AG10803 (cell line): ENCODE measurements at regions not wholly inside any gene's neighbourhood (a gene's known extent, or its start where the extent isn't known, plus 50 kb on each side); places are given as distances from the start of the nearest gene placed in this dataset.

Source experiments
- DNase-seq: peaks from one replicate; pipeline ENCODE4 v3.0.0; 2010; ENCODE audit warnings: low read depth
- H3K4me3 ChIP-seq: 2 replicates; pipeline ENCODE4 v1.5.1; 2011; ENCODE audit warnings: mild to moderate bottlenecking, low read length, control low read depth
- CTCF ChIP-seq: conservative IDR thresholded peaks from 2 replicates; pipeline ENCODE4 v1.5.1; 2011; ENCODE audit warnings: mild to moderate bottlenecking, low read length, control low read depth, inconsistent platforms

- H3K4me3 ChIP-seq, result no peak overlapping the region
- no peak for DNase-seq
- no peak for TF ChIP-seq CTCF
Observed at GRCh38 chr16:9680968-9681367, 501.3 kb downstream of the GRIN2A start.

DNA sequence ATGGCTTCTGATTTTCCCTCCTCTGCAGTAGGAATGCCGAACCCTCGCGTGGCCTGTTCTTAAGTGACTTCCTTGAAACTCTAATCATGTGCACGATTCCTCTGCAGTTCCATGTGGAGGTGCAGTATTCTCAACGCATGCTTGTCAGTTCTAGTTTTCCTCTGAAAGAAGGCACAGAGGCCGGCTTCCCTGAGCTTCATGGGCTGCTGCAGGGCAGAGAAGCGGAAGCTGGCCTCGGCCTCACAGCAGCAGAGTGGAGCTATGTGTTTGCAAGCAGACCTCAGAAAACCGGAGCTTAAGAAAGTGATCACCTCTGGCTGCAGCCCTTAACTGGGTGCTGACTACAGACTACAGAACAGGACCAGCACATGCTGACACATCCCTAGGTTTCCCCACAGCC, 500.7 kb downstream of the GRIN2A start:
- no peak for DNase-seq
- no peak for TF ChIP-seq CTCF
- H3K4me3 ChIP-seq, result no peak overlapping the region

DNA sequence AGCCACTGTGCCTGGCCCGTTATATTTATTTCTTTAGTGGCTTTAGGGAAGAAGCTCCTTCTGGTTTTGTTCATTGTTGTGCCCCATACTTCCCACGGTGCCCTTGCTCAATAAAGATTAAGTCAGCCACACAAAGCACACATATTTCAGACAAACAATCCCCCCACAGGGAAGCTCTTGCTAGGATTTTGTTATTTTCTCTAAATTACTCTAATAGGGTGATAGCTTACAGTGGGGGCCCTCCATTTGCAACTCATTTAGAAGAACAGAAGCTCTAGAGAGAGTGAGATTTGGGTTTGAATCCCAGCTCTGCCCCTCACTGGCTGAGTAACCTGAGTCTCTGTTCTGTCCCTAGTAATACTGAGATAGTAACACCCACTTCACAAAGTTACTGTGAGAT, 499.9 kb downstream of the GRIN2A start:
- H3K4me3 ChIP-seq, result no peak overlapping the region
- TF ChIP-seq CTCF, result no peak
- DNase-seq, result no peak

DNA sequence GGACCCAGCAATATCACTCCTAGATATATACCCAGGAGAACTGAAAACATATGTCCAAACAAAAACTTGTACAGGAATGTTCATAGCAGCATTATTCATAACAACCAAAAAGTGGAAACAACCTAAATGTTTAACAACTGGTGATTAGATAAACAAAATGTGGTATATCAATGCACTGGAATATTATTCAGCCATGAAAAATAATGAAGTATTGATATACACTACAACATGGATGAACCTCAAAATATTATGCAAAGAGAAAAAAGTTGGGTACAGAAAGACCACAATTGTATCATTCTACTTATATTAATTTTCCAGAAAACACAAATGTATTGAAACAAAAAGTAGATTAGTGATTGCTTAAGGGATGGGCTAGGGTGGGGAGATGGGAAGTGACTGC, 498.6 kb downstream of the GRIN2A start:
- H3K4me3 ChIP-seq, result no peak overlapping the region
- DNase-seq, result no peak
- TF ChIP-seq CTCF, result no peak

DNA sequence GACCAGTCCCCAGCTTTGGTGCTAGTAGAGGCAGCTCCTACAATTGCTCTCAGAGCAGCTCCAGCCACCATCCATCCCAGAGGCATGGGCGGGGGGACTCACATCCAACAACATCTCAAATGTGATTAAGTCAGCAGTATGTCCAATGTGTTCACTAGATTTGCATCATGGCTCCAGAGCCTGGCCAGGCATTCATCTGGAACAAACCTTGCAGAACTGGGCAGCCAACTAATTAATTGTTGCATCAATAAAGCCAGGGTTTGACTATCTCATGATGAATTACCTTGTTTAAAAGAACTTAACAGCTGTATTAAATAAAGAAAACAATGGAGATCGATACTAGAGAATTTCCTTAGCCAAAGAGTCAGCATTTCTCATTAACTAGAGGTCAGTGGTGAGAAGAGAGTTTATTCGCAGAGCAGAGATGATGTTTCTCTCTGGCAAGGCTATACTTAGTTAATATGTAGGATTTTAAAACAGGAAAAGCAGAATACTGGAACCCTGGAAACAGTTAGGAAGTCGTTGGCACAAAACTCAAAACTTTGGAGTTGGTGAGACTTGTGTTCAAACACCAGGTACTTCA, 494.4 kb downstream of the GRIN2A start:
- no peak for TF ChIP-seq CTCF
- H3K4me3 ChIP-seq, result no peak overlapping the region
- DNase-seq, result no peak

DNA sequence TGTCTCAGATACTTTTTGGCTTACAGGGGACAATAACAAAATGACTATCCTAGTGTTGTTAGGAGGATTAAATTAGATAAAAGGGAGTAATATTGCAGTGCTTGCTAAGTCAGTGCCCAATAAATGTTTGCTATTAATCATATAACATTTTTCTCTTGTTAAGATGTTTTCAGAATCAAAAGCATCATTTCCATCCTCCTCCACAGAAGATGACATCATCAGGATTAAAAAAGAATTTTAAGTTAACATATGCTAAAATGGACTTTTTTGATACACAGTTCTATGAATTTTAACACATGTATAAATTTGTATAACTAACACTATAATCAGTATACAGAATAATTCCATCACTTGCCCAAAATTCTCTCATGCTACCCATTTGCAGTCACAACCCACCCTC, 492.6 kb downstream of the GRIN2A start:
- H3K4me3 ChIP-seq, result no peak overlapping the region
- TF ChIP-seq CTCF, result no peak
- no peak for DNase-seq

GRCh38 chr16:9695152-9695551, 487.1 kb downstream of the GRIN2A start:
- no peak for DNase-seq
- TF ChIP-seq CTCF, result no peak
- no peak overlapping the region for H3K4me3 ChIP-seq
